Esophagus muscularis mucosa (tissue), 4 donors: ENCODE measurements at regions not wholly inside any gene's neighbourhood (a gene's known extent, or its start where the extent isn't known, plus 50 kb on each side); places are given as distances from the start of the nearest gene placed in this dataset.
"Not testable (repeated sequence)": the region's sequence is repeated elsewhere in the genome, so short reads cannot be mapped to it uniquely, and the experiment has no call there.

Experiments
- EP300 ChIP-seq: sonication (generic); formaldehyde crosslinking; IDR thresholded peaks from one replicate; pipeline ENCODE4 v1.6.1; 2017; ENCODE audit warnings: antibody characterized with exemption
- POLR2A ChIP-seq: fragments of 450-650 bp; IDR thresholded peaks from one replicate; pipeline ENCODE4 v1.6.1; 2017; ENCODE audit warnings: antibody characterized with exemption, moderate library complexity, mild to moderate bottlenecking, low read depth
- TF ChIP-seq, protein P1 (sequence below), 3 experiments: fragments of 200-600 bp in 2 of 3; fragments of 450-650 bp in 1 of 3; sonication (generic) in 2 of 3; IDR thresholded peaks; one replicate each; pipeline ENCODE4 v1.5.1; 2017 to 2019; ENCODE audit warnings: antibody characterized with exemption in 3 of 3, mild to moderate bottlenecking in 2 of 3, moderate library complexity in 1 of 3

GRCh38 chr15:63448872-63449555 is 55.4 kb upstream of the USP3 start:
- TF ChIP-seq, protein P1, sequence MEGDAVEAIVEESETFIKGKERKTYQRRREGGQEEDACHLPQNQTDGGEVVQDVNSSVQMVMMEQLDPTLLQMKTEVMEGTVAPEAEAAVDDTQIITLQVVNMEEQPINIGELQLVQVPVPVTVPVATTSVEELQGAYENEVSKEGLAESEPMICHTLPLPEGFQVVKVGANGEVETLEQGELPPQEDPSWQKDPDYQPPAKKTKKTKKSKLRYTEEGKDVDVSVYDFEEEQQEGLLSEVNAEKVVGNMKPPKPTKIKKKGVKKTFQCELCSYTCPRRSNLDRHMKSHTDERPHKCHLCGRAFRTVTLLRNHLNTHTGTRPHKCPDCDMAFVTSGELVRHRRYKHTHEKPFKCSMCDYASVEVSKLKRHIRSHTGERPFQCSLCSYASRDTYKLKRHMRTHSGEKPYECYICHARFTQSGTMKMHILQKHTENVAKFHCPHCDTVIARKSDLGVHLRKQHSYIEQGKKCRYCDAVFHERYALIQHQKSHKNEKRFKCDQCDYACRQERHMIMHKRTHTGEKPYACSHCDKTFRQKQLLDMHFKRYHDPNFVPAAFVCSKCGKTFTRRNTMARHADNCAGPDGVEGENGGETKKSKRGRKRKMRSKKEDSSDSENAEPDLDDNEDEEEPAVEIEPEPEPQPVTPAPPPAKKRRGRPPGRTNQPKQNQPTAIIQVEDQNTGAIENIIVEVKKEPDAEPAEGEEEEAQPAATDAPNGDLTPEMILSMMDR (IDR thresholded peaks at IDR 0.05): not testable (repeated sequence)
- not testable (repeated sequence) for TF ChIP-seq EP300, POLR2A
